Upper lobe of left lung (tissue), 6 donors: ENCODE measurements at regions not wholly inside any gene's neighbourhood (a gene's known extent, or its start where the extent isn't known, plus 50 kb on each side); places are given as distances from the start of the nearest gene placed in this dataset.

Experiments used
- ATAC-seq, 2 donors: fragments of 200-7000 bp; cut with Tn5 transposase; one replicate each; pipeline ENCODE4 v1.9.1; 2022; ENCODE audit warnings: mild to moderate bottlenecking in 2 of 2, moderate library complexity in 2 of 2; ENCODE audit not compliant: low FRiP score in 2 of 2
- DNase-seq, 2 donors: peaks; one replicate each; pipeline ENCODE4 v3.0.0-alpha.2; 2019 to 2020
- H3K27ac ChIP-seq, 4 donors: fragments of 200-600 bp; sonication (generic); one replicate each; pipeline ENCODE4 v1.5.1; 2016 to 2019
- H3K27me3 ChIP-seq, 4 donors: fragments of 200-600 bp; sonication (generic); one replicate each; pipeline ENCODE4 v1.5.1; 2017 to 2019
- H3K36me3 ChIP-seq, 4 donors: fragments of 200-600 bp; sonication (generic); one replicate each; pipeline ENCODE4 v1.5.1; 2016 to 2019
- H3K4me1 ChIP-seq, 4 donors: fragments of 200-600 bp; sonication (generic); one replicate each; pipeline ENCODE4 v1.5.1; 2018 to 2019
- H3K4me3 ChIP-seq, 4 donors: fragments of 200-600 bp; sonication (generic); one replicate each; pipeline ENCODE4 v1.5.1; 2017 to 2019; ENCODE audit warnings: mild to moderate bottlenecking in 2 of 4, moderate library complexity in 1 of 4
- H3K9me3 ChIP-seq, 4 donors: fragments of 200-600 bp; sonication (generic); one replicate each; pipeline ENCODE4 v1.5.1; 2018 to 2019
- EP300 ChIP-seq, 4 donors: sonication (generic); formaldehyde crosslinking; IDR thresholded peaks; one replicate each; pipeline ENCODE4 v1.5.1; 2017; ENCODE audit warnings: antibody characterized with exemption in 4 of 4, control low read depth in 2 of 4
- POLR2A ChIP-seq, 4 donors: fragments of 450-650 bp; IDR thresholded peaks; one replicate each; pipeline ENCODE4 v1.5.1; 2016 to 2017; ENCODE audit warnings: antibody characterized with exemption in 4 of 4, mild to moderate bottlenecking in 2 of 4
- POLR2AphosphoS5 ChIP-seq, 2 donors: sonication (generic); formaldehyde crosslinking; IDR thresholded peaks; one replicate each; pipeline ENCODE4 v1.5.1; 2017; ENCODE audit warnings: antibody characterized with exemption in 2 of 2
- WGBS, 2 donors: methylation state at CpG; one replicate each; pipeline ENCODE4 v1.1.5; 2017 to 2018; 5-methylcytosine and 5-hydroxymethylcytosine counted together
- TF ChIP-seq, protein P1 (sequence below), 6 experiments: fragments of 450-650 bp in 4 of 6; fragments of 200-600 bp in 2 of 6; sonication (generic) in 2 of 6; IDR thresholded peaks; one replicate each; pipeline ENCODE4 v1.5.1; 2016 to 2019; ENCODE audit warnings: antibody characterized with exemption in 6 of 6
- donor health status: DM: no; HTN: no; CAD: no; lungs with moderate emphysema.
- donor health status: DM: no; HTN: yes; CAD: no; lungs with severe emphysema.

DNA sequence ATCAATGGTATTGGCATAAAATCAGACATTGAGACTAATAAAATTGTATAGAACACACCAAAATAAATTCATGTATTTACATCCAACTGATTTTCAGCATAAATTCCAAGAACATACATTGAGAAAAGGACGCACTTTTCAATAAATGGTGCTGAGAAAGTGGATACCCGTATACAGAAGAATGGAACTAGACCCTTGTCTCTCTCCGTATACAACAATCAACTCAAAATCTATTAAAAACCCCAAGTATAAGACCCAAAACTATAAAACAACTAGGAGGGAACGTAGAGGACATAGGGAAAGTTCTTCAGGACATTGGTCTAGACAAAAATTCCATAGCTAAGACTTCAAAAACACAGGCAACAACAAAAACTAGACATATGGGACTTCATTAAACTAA lies 97.4 kb downstream of the GGTLC2 start:
- Histone ChIP-seq H3K36me3 (no peaks in the 10 kb centered on the region), H3K4me3 (no peak overlapping the region), H3K27ac (no peak overlapping the region), H3K27me3 (no peaks in the 10 kb centered on the region), H3K4me1 (no peaks in the 10 kb centered on the region), H3K9me3 (no peaks in the 10 kb centered on the region)
- 85 to 89% methylated on average over 4 of the region's 4 CpGs for WGBS, 2 donors
- TF ChIP-seq EP300 (IDR thresholded peaks at IDR 0.05) (no peak), POLR2AphosphoS5 (IDR thresholded peaks at IDR 0.05) (no peak), POLR2A (IDR thresholded peaks at IDR 0.05) (no peak)
- TF ChIP-seq, protein P1, sequence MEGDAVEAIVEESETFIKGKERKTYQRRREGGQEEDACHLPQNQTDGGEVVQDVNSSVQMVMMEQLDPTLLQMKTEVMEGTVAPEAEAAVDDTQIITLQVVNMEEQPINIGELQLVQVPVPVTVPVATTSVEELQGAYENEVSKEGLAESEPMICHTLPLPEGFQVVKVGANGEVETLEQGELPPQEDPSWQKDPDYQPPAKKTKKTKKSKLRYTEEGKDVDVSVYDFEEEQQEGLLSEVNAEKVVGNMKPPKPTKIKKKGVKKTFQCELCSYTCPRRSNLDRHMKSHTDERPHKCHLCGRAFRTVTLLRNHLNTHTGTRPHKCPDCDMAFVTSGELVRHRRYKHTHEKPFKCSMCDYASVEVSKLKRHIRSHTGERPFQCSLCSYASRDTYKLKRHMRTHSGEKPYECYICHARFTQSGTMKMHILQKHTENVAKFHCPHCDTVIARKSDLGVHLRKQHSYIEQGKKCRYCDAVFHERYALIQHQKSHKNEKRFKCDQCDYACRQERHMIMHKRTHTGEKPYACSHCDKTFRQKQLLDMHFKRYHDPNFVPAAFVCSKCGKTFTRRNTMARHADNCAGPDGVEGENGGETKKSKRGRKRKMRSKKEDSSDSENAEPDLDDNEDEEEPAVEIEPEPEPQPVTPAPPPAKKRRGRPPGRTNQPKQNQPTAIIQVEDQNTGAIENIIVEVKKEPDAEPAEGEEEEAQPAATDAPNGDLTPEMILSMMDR (IDR thresholded peaks at IDR 0.05), result no peak
- no peak for ATAC-seq
- no peak for DNase-seq

- TF ChIP-seq EP300 (IDR thresholded peaks at IDR 0.05), result no peak
- TF ChIP-seq POLR2AphosphoS5 (IDR thresholded peaks at IDR 0.05), result no peak
- TF ChIP-seq, protein P1 (IDR thresholded peaks at IDR 0.05), result no peak
- TF ChIP-seq POLR2A (IDR thresholded peaks at IDR 0.05), result no peak
- Histone ChIP-seq H3K36me3 (no peaks in the 10 kb centered on the region), H3K9me3 (no peaks in the 10 kb centered on the region), H3K27ac (no peak overlapping the region), H3K4me3 (no peak overlapping the region), H3K4me1 (no peaks in the 10 kb centered on the region), H3K27me3 (no peaks in the 10 kb centered on the region)
- no peak for DNase-seq
- 80 to 88% methylated on average over 2 of the region's 2 CpGs for WGBS, 2 donors
- no peak for ATAC-seq
Observed at GRCh38 chr22:22742641-22743040, 98.2 kb downstream of the GGTLC2 start.

DNA sequence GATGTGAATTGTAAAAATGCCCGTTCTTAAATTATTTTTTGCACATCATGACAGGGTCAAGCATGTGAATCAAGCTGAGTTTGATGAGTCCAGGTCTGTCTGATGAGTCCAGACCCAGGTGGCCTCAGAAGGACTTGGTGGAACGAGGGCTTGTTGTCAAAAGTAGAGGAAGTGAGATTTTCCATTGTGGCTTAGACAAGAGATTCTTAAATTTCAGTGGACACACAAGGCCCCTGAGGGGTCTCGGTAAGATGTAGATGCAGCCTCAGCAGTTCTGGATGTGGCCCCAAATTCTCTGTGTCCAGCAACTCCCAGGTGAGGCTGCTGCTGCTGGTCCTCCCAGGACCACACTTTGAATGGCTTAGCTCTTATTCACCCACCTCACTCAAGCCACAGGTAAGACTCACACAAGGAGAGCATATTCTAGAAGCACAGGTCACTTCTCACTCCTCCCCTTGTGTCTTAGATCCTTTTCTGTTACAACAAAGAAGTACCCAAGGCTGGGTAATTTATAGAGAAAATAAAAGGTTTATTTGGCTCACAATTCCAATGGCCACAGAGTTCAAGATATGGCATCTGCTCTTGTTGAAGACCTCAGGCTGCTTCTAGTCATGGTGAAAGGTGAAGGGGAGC lies 98.8 kb downstream of the GGTLC2 start:
- WGBS, 2 donors, result 78 to 85% methylated on average over 3 of the region's 3 CpGs
- ATAC-seq (no peak), DNase-seq (no peak)
- Histone ChIP-seq H3K27me3 (no peaks in the 10 kb centered on the region), H3K4me1 (no peaks in the 10 kb centered on the region), H3K4me3 (no peak overlapping the region), H3K9me3 (no peaks in the 10 kb centered on the region), H3K27ac (no peak overlapping the region), H3K36me3 (no peaks in the 10 kb centered on the region)
- TF ChIP-seq POLR2A (IDR thresholded peaks at IDR 0.05) (no peak), EP300 (IDR thresholded peaks at IDR 0.05) (no peak), POLR2AphosphoS5 (IDR thresholded peaks at IDR 0.05) (no peak)
- TF ChIP-seq, protein P1 (IDR thresholded peaks at IDR 0.05), result no peak

DNA sequence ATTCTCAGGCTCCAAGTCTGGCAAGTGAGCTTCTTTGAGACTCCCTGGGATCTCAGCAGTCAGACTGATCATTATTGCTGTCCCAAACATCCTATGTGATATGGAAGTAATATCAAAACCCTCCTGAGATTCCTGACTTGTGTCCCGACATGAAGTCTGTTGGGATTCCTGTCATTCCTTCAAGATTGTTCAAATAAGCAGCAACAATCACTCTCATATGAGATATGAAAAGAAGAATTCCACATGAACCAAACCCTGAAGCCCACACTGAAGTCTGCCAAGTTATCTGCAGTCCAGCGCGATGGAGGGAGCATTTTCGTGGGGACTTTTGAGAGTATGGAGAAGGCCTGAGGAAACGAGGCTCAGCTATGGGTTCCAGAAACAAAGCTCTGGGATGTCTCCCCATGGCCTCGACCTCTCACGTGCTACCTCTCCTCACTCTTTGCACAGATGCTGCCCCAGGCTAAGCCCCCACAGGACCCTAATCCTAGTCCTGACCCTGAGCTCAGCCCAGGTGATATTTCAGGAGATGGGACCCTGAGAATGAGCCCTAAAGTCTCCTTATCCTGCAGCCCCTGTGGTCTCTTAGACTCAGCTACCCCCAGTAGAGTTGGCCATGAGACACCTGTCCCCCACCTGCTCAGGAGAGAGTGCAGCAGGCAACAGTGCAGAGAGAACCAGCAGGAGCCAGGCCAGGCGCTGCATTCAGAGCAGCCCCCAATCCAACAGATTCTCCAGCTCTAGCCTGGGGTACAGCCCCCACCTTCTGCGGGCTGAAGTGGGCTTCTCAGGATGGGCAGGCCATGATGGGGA lies 100.2 kb downstream of the GGTLC2 start:
- TF ChIP-seq EP300 (IDR thresholded peaks at IDR 0.05) (no peak), POLR2AphosphoS5 (IDR thresholded peaks at IDR 0.05) (no peak), POLR2A (IDR thresholded peaks at IDR 0.05) (no peak)
- TF ChIP-seq, protein P1 (IDR thresholded peaks at IDR 0.05), result no peak
- no peak overlapping the region for H3K27ac ChIP-seq
- no peak overlapping the region for H3K4me3 ChIP-seq
- 67 to 76% methylated on average over 8 to 9 of the region's 9 CpGs for WGBS, 2 donors
- H3K9me3 ChIP-seq, result no peaks in the 10 kb centered on the region
- H3K36me3 ChIP-seq, result no peaks in the 10 kb centered on the region
- no peaks in the 10 kb centered on the region for H3K27me3 ChIP-seq
- ATAC-seq (no peak), DNase-seq (no peak)
- H3K4me1 ChIP-seq, result no peaks in the 10 kb centered on the region
